GM12878 (cell line): ENCODE measurements at regions not wholly inside any gene's neighbourhood (a gene's known extent, or its start where the extent isn't known, plus 50 kb on each side); places are given as distances from the start of the nearest gene placed in this dataset.

Experiments used
- ATAC-seq: fragments of 200-7000 bp; cut with Tn5 transposase; 3 replicates; pipeline ENCODE4 v1.9.1; 2020; ENCODE audit warnings: mild to moderate bottlenecking, moderate library complexity
- BruUV-seq: library from RNA; stranded (reverse); fragments of 400-500 nt; replicated peaks from 2 replicates; lab custom pipeline; 2021; lab: Mats Ljungman, UMichigan
- CTCF ChIA-PET: fragments of 300-600 bp; sonication (Branson Sonifier 250); formaldehyde crosslinking; extraction: SDS; loops from one replicate; lab custom pipeline; 2021; ENCODE audit warnings: inconsistent platforms; lab: Yijun Ruan, JAX
- POLR2A ChIA-PET: fragments of 350-600 bp; formaldehyde crosslinking; extraction: SDS; loops from one replicate; lab custom pipeline; 2021; ENCODE audit warnings: inconsistent platforms; lab: Charles Lee
- RAD21 ChIA-PET: fragments of 300-600 bp; sonication (Branson Sonifier 250); formaldehyde crosslinking; loops from one replicate; lab custom pipeline; 2023; ENCODE audit warnings: antibody characterized with exemption; ENCODE audit not compliant: unreplicated experiment; lab: Charles Lee
- SMC1A ChIA-PET: fragments of 300-600 bp; sonication (Branson Sonifier 250); formaldehyde crosslinking; loops from one replicate; lab custom pipeline; 2023; ENCODE audit not compliant: unreplicated experiment, uncharacterized antibody; lab: Charles Lee
- DNase-seq: peaks from one replicate; pipeline ENCODE4 v3.0.0-alpha.2; 2011; ENCODE audit warnings: low read depth, low spot score
- FAIRE-seq: peaks from 3 replicates; lab custom pipeline; 2011; peaks lifted over from hg19 to GRCh38; lab: Jason Lieb, UNC
- H2AFZ ChIP-seq: 2 replicates; pipeline ENCODE4 v1.6.0; 2011; ENCODE audit warnings: low read depth, low read length, control low read depth; ENCODE audit not compliant: control insufficient read depth
- H3K27ac ChIP-seq: 2 replicates; pipeline ENCODE4 v1.5.1; 2011; ENCODE audit warnings: control low read depth; ENCODE audit not compliant: control insufficient read depth, insufficient read depth
- H3K27me3 ChIP-seq, 2 experiments: replicated peaks in 1 of 2; 2 replicates each; pipeline versions ENCODE4 v1.6.0 to v1.6.1; 2011; ENCODE audit warnings: low read length in 1 of 2; ENCODE audit not compliant: control insufficient read depth in 2 of 2, insufficient read depth in 2 of 2
- H3K36me3 ChIP-seq, 2 experiments: 2 replicates each; pipeline ENCODE4 v1.5.1; 2011; ENCODE audit warnings: low read length in 1 of 2; ENCODE audit not compliant: control insufficient read depth in 2 of 2, insufficient read depth in 2 of 2
- H3K4me1 ChIP-seq: 2 replicates; pipeline ENCODE4 v1.6.1; 2011; ENCODE audit warnings: mild to moderate bottlenecking, low read length, moderate library complexity, mixed read lengths; ENCODE audit not compliant: control insufficient read depth, insufficient read depth
- H3K4me2 ChIP-seq: 2 replicates; pipeline ENCODE4 v1.6.0; 2011; ENCODE audit warnings: control low read depth; ENCODE audit not compliant: control insufficient read depth, insufficient read depth
- H3K4me3 ChIP-seq: fragments of 200-600 bp; sonication (generic); 2 replicates; pipeline ENCODE4 v1.5.1; 2016
- H3K79me2 ChIP-seq: 2 replicates; pipeline ENCODE4 v1.6.0; 2011; ENCODE audit warnings: low read length; ENCODE audit not compliant: control insufficient read depth, insufficient read depth
- H3K9ac ChIP-seq: 2 replicates; pipeline ENCODE4 v1.8.0; 2011; ENCODE audit warnings: low read length, control low read depth, mixed read lengths; ENCODE audit not compliant: control insufficient read depth, insufficient read depth
- H3K9me3 ChIP-seq: replicated peaks from 3 replicates; pipeline ENCODE4 v1.5.1; 2011; ENCODE audit warnings: mild to moderate bottlenecking, low read length; ENCODE audit not compliant: control insufficient read depth, insufficient read depth
- H4K20me1 ChIP-seq: 2 replicates; pipeline ENCODE4 v1.6.0; 2011; ENCODE audit not compliant: control insufficient read depth, insufficient read depth
- BACH1 ChIP-seq: fragments of 450-650 bp; IDR thresholded peaks from 2 replicates; pipeline ENCODE4 v1.6.1; 2017; ENCODE audit warnings: mild to moderate bottlenecking, borderline replicate concordance
- BHLHE40 ChIP-seq, 2 experiments: fragments of 450-650 bp in 1 of 2; IDR thresholded peaks; 2 replicates each; pipeline ENCODE4 v1.6.1; 2011 to 2017; ENCODE audit warnings: low read depth in 2 of 2, borderline replicate concordance in 1 of 2, improper control_type of control experiment in 1 of 2, low read length in 1 of 2, mild to moderate bottlenecking in 1 of 2
- CBX3 ChIP-seq: fragments of 200-600 bp; sonication (generic); IDR thresholded peaks from 2 replicates; pipeline ENCODE4 v1.6.1; 2016; ENCODE audit warnings: low read depth, borderline replicate concordance
- CEBPB ChIP-seq, 2 experiments: fragments of 150-350 bp in 1 of 2; IDR thresholded peaks; 2 replicates each; pipeline ENCODE4 v1.6.1; 2012 to 2014; ENCODE audit warnings: low read depth in 2 of 2, low read length in 2 of 2, borderline replicate concordance in 1 of 2, inconsistent platforms in 1 of 2
- DPF2 ChIP-seq: fragments of 450-650 bp; IDR thresholded peaks from 2 replicates; pipeline ENCODE4 v1.6.1; 2017; ENCODE audit warnings: mild to moderate bottlenecking
- HDAC2 ChIP-seq: fragments of 200-600 bp; sonication (generic); IDR thresholded peaks from 2 replicates; pipeline ENCODE4 v1.6.1; 2017
- KLF5 ChIP-seq: fragments of 450-650 bp; IDR thresholded peaks from 2 replicates; pipeline ENCODE4 v1.6.1; 2014; ENCODE audit warnings: mild to moderate bottlenecking; ENCODE audit not compliant: partially characterized antibody
- MTA3 ChIP-seq: IDR thresholded peaks from 2 replicates; pipeline ENCODE4 v1.6.1; 2012; ENCODE audit warnings: low read length, inconsistent platforms, borderline replicate concordance
- MYB ChIP-seq: fragments of 150-350 bp; IDR thresholded peaks from 2 replicates; pipeline ENCODE4 v1.6.1; 2014; ENCODE audit warnings: mild to moderate bottlenecking, low read depth, low read length, borderline replicate concordance
- NFIC ChIP-seq: IDR thresholded peaks from 2 replicates; pipeline ENCODE4 v1.6.1; 2012; ENCODE audit warnings: low read depth, mild to moderate bottlenecking, inconsistent platforms, low read length, moderate library complexity
- NFYB ChIP-seq: IDR thresholded peaks from 2 replicates; pipeline ENCODE4 v1.6.1; 2011; ENCODE audit warnings: low read depth, mild to moderate bottlenecking, low read length, improper control_type of control experiment, moderate library complexity; ENCODE audit not compliant: insufficient read depth
- POLR2A ChIP-seq: IDR thresholded peaks from 2 replicates; pipeline ENCODE4 v1.6.1; 2011; ENCODE audit warnings: low read depth, mild to moderate bottlenecking, low read length
- RBBP5 ChIP-seq: fragments of 200-600 bp; sonication (generic); conservative IDR thresholded peaks from 2 replicates; pipeline ENCODE4 v1.6.1; 2016
- RUNX3 ChIP-seq: IDR thresholded peaks from 2 replicates; pipeline ENCODE4 v1.6.1; 2012; ENCODE audit warnings: low read length, inconsistent platforms
- SPI1 ChIP-seq: IDR thresholded peaks from 2 replicates; pipeline ENCODE4 v1.6.1; 2011; ENCODE audit warnings: low read depth, mild to moderate bottlenecking, low read length, moderate library complexity, borderline replicate concordance; ENCODE audit not compliant: insufficient read depth
- WGBS: methylation state at CpG from one replicate; pipeline ENCODE4 v1.1.6; 2016; ENCODE audit warnings: low lambda C conversion rate; ENCODE audit not compliant: insufficient replicate concordance, insufficient coverage; ENCODE audit errors: missing lambda C conversion rate; 5-methylcytosine and 5-hydroxymethylcytosine counted together
- in situ Hi-C: fragments of 300-500 bp; cut with MboI; formaldehyde crosslinking; loops from 9 replicates; pipeline ENCODE4 v1.14.3; 2018; ENCODE audit warnings: mixed read lengths
- intact Hi-C: fragments of 100-400 bp; cut with micrococcal nuclease; formaldehyde crosslinking; loops from one replicate; pipeline ENCODE4 v1.14.2; 2022; ENCODE audit not compliant: unreplicated experiment
- TF ChIP-seq, protein P1 (sequence below): fragments of 150-350 bp; IDR thresholded peaks from 2 replicates; pipeline ENCODE4 v1.6.1; 2014; ENCODE audit warnings: mild to moderate bottlenecking, low read depth, low read length

GRCh38 chr10:43853369-43853768 is 204.7 kb upstream of the ZNF32 start:
- in situ Hi-C loops (loop anchor here (25.0 kb wide), 2 partner anchors 91 to 366 kb away; no protein-coding TSS in a partner anchor), intact Hi-C loops (no loop called here)
- no peaks in the 10 kb centered on the region for H3K4me1 ChIP-seq
- no peak for TF ChIP-seq SPI1
- TF ChIP-seq NFIC, result no peak
- TF ChIP-seq DPF2, result no peak
- no peak for TF ChIP-seq KLF5
- no peak for TF ChIP-seq HDAC2
- no peak for TF ChIP-seq BHLHE40 (IDR thresholded peaks at IDR 0.05; ENCODE audit: borderline replicate concordance in 1 of 2, low read depth in 2 of 2, low read length in 1 of 2)
- no peak for TF ChIP-seq RUNX3
- no peak for TF ChIP-seq POLR2A
- TF ChIP-seq NFYB, result no peak
- TF ChIP-seq CBX3, result no peak
- no peak for TF ChIP-seq MYB
- no peak for TF ChIP-seq MTA3
- no peak for TF ChIP-seq BACH1
- TF ChIP-seq RBBP5, result no peak
- TF ChIP-seq, protein P1, sequence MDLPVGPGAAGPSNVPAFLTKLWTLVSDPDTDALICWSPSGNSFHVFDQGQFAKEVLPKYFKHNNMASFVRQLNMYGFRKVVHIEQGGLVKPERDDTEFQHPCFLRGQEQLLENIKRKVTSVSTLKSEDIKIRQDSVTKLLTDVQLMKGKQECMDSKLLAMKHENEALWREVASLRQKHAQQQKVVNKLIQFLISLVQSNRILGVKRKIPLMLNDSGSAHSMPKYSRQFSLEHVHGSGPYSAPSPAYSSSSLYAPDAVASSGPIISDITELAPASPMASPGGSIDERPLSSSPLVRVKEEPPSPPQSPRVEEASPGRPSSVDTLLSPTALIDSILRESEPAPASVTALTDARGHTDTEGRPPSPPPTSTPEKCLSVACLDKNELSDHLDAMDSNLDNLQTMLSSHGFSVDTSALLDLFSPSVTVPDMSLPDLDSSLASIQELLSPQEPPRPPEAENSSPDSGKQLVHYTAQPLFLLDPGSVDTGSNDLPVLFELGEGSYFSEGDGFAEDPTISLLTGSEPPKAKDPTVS, result no peak
- no peak for TF ChIP-seq CEBPB (IDR thresholded peaks at IDR 0.05; ENCODE audit: borderline replicate concordance in 1 of 2, low read depth in 2 of 2, low read length in 2 of 2)
- ATAC-seq (no peak), DNase-seq (no peak), FAIRE-seq (no peak)
- no peak overlapping the region for H3K9ac ChIP-seq
- WGBS, result 44% methylated on average over 7 of the region's 7 CpGs
- H4K20me1 ChIP-seq, result no peaks in the 10 kb centered on the region
- no TSS peak for BruUV-seq
- POLR2A ChIA-PET, result no interaction called here
- H3K4me2 ChIP-seq, result no peak overlapping the region
- SMC1A ChIA-PET, result no interaction called here
- H3K27ac ChIP-seq, result no peak overlapping the region
- H3K9me3 ChIP-seq, result no peaks in the 10 kb centered on the region
- CTCF ChIA-PET, result no interaction called here
- no peak overlapping the region for H3K4me3 ChIP-seq
- RAD21 ChIA-PET, result no interaction called here
- no peaks in the 10 kb centered on the region for H3K79me2 ChIP-seq
- no peaks in the 10 kb centered on the region for H3K27me3 ChIP-seq
- H2AFZ ChIP-seq, result no peak overlapping the region
- no peaks in the 10 kb centered on the region for H3K36me3 ChIP-seq
